Caco-2 (cell line): ENCODE measurements at regions not wholly inside any gene's neighbourhood (a gene's known extent, or its start where the extent isn't known, plus 50 kb on each side); places are given as distances from the start of the nearest gene placed in this dataset.

ENCODE experiments used
- BruUV-seq: library from RNA; stranded (reverse); fragments of 400-500 nt; replicated peaks from 2 replicates; lab custom pipeline; 2021; lab: Mats Ljungman, UMichigan
- CTCF ChIA-PET: fragments of 300-600 bp; sonication (Branson Sonifier 250); formaldehyde crosslinking; loops from one replicate; lab custom pipeline; 2022; ENCODE audit warnings: antibody characterized with exemption; lab: Charles Lee
- POLR2A ChIA-PET: fragments of 300-600 bp; sonication (Branson Sonifier 250); formaldehyde crosslinking; loops from one replicate; lab custom pipeline; 2022; ENCODE audit warnings: antibody characterized with exemption; lab: Charles Lee
- DNase-seq, 2 experiments: peaks; one replicate each; pipeline versions ENCODE4 v3.0.0 to v3.0.0-alpha.2; 2020 to 2022
- H3K27me3 ChIP-seq: replicated peaks from 2 replicates; pipeline ENCODE4 v1.6.0; 2011; ENCODE audit warnings: low read length; ENCODE audit not compliant: control insufficient read depth, insufficient read depth
- H3K36me3 ChIP-seq: 2 replicates; pipeline ENCODE4 v1.5.1; 2011; ENCODE audit warnings: low read length; ENCODE audit not compliant: control insufficient read depth, insufficient read depth
- H3K4me1 ChIP-seq: fragments of 250-450 bp; sonication (Bioruptor Pico); 2 replicates; pipeline ENCODE4 v1.5.1; 2020; ENCODE audit warnings: mild to moderate bottlenecking
- H3K4me3 ChIP-seq: 2 replicates; pipeline ENCODE4 v1.5.1; 2011; ENCODE audit warnings: low read depth, mild to moderate bottlenecking, control low read depth, low read length
- H3K9me3 ChIP-seq: fragments of 250-450 bp; sonication (Bioruptor Pico); 2 replicates; pipeline ENCODE4 v1.5.1; 2020; ENCODE audit warnings: mild to moderate bottlenecking, moderate library complexity
- H3K27ac Mint-ChIP-seq: one replicate; pipeline ENCODE4 v1.8.0; 2022; ENCODE audit warnings: mixed read lengths; ENCODE audit not compliant: unreplicated experiment
- H3K27me3 Mint-ChIP-seq: one replicate; pipeline ENCODE4 v1.8.0; 2022; ENCODE audit warnings: mixed read lengths; ENCODE audit not compliant: insufficient read depth, unreplicated experiment
- H3K36me3 Mint-ChIP-seq: one replicate; pipeline ENCODE4 v1.8.0; 2022; ENCODE audit warnings: mild to moderate bottlenecking, mixed read lengths; ENCODE audit not compliant: insufficient read depth, unreplicated experiment
- H3K4me1 Mint-ChIP-seq: one replicate; pipeline ENCODE4 v1.8.0; 2022; ENCODE audit warnings: low read depth, mixed read lengths; ENCODE audit not compliant: unreplicated experiment
- H3K4me3 Mint-ChIP-seq: one replicate; pipeline ENCODE4 v1.8.0; 2022; ENCODE audit warnings: mild to moderate bottlenecking, moderate library complexity, mixed read lengths; ENCODE audit not compliant: unreplicated experiment
- H3K9me3 Mint-ChIP-seq: one replicate; pipeline ENCODE4 v1.8.0; 2022; ENCODE audit warnings: mixed read lengths; ENCODE audit not compliant: unreplicated experiment
- intact Hi-C: fragments of 100-400 bp; cut with micrococcal nuclease; formaldehyde crosslinking; loops from one replicate; pipeline ENCODE4 v1.10.0; 2022; ENCODE audit not compliant: unreplicated experiment
- TF ChIP-seq, protein P1 (sequence below), 2 experiments: fragments of 200-600 bp in 1 of 2; IDR thresholded peaks; 1 replicate in 1 of 2; 2 replicates in 1 of 2; pipeline versions ENCODE4 v1.5.1 to v1.8.0; 2011 to 2022; ENCODE audit warnings: antibody characterized with exemption in 1 of 2, control low read depth in 1 of 2, inconsistent platforms in 1 of 2, low read depth in 1 of 2, low read length in 1 of 2, mild to moderate bottlenecking in 1 of 2, moderate library complexity in 1 of 2; ENCODE audit not compliant: insufficient read depth in 1 of 2, severe bottlenecking in 1 of 2, unreplicated experiment in 1 of 2

DNA sequence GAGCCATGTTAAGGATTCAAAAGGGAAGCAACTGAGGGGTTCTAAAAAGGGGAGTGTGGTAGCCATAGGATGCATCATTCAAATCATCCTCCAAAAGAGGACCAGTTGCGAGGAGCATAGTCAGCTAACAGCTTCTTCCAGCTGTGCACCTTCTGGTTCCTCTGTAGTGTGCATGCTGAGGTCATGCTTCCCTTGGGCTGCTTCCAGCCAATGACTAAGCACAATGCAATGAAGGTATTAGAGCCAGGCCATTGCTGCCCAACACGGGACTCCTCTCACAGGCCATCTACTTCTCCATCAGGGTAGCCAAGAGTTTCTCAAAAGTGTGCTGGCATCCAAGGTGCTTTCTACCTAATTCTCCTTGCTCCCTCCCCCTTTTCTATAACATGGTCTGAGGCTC lies 69.2 kb upstream of the ARID2 start:
- Histone ChIP-seq H3K4me3 (no peak overlapping the region), H3K27me3 (no peaks in the 10 kb centered on the region), H3K4me1 (no peaks in the 10 kb centered on the region), H3K9me3 (no peaks in the 10 kb centered on the region), H3K36me3 (no peaks in the 10 kb centered on the region)
- Mint-ChIP-seq H3K27ac (no peak overlapping the region), H3K27me3 (no peaks in the 10 kb centered on the region), H3K36me3 (no peaks in the 10 kb centered on the region), H3K9me3 (peaks cover 12% of the 10 kb centered on the region), H3K4me3 (no peak overlapping the region), H3K4me1 (peaks cover 8% of the 10 kb centered on the region)
- intact Hi-C loops = no loop called here
- ChIA-PET POLR2A (no interaction called here), CTCF (no interaction called here)
- no peak for DNase-seq
- no TSS peak for BruUV-seq
- TF ChIP-seq, protein P1, sequence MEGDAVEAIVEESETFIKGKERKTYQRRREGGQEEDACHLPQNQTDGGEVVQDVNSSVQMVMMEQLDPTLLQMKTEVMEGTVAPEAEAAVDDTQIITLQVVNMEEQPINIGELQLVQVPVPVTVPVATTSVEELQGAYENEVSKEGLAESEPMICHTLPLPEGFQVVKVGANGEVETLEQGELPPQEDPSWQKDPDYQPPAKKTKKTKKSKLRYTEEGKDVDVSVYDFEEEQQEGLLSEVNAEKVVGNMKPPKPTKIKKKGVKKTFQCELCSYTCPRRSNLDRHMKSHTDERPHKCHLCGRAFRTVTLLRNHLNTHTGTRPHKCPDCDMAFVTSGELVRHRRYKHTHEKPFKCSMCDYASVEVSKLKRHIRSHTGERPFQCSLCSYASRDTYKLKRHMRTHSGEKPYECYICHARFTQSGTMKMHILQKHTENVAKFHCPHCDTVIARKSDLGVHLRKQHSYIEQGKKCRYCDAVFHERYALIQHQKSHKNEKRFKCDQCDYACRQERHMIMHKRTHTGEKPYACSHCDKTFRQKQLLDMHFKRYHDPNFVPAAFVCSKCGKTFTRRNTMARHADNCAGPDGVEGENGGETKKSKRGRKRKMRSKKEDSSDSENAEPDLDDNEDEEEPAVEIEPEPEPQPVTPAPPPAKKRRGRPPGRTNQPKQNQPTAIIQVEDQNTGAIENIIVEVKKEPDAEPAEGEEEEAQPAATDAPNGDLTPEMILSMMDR (IDR thresholded peaks at IDR 0.05; ENCODE audit: insufficient read depth in 1 of 2, low read depth in 1 of 2, low read length in 1 of 2, severe bottlenecking in 1 of 2, unreplicated experiment in 1 of 2) = no peak

DNA sequence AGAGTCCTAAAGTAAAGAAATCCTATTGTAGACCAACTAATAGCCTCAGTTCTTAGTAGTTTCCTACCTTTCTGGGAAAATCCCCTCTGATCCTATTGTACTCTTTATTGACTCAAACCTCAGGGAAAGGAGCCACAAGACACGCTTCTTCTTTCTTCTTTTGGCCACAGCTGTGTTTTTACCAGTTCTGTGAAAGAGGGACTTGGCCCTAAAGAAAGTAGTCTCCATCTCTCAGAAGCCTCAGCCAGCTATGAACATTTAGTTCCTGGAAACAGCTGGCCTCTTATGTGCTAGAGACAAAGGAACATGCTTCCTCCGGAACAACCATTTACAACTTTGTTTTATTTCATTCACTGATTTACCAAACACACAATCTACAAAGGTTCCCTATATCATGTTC lies 66.1 kb upstream of the ARID2 start:
- Histone ChIP-seq H3K27me3 (no peaks in the 10 kb centered on the region), H3K9me3 (no peaks in the 10 kb centered on the region), H3K4me3 (no peak overlapping the region), H3K4me1 (peaks cover 3% of the 10 kb centered on the region; the same call in 1 of the 2 replicates), H3K36me3 (no peaks in the 10 kb centered on the region)
- Mint-ChIP-seq H3K9me3 (peaks cover 12% of the 10 kb centered on the region), H3K4me3 (no peak overlapping the region), H3K4me1 (peaks cover 15% of the 10 kb centered on the region), H3K36me3 (no peaks in the 10 kb centered on the region), H3K27ac (no peak overlapping the region), H3K27me3 (no peaks in the 10 kb centered on the region)
- TF ChIP-seq, protein P1 (IDR thresholded peaks at IDR 0.05; ENCODE audit: insufficient read depth in 1 of 2, low read depth in 1 of 2, low read length in 1 of 2, severe bottlenecking in 1 of 2, unreplicated experiment in 1 of 2) = no peak
- ChIA-PET POLR2A (no interaction called here), CTCF (no interaction called here)
- no TSS peak for BruUV-seq
- intact Hi-C loops = no loop called here
- no peak for DNase-seq

DNA sequence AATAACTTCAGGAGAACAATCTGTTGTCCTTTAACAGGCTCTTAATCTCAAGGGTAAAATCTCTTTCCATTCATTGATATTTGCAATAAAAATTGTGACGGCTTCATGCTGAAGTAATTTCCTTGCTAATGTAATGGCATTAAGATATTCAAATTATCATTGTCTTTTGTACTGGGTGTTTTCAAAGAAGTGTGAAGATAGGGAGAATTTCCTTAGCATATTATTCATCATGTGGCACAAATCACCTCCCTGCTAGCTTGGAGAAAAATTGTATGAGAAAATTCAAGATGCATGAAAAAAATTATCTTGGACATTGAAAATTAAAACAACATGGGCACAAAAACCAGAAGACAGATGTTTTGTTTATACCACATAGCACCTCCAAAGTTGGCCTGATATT lies 63.6 kb upstream of the ARID2 start:
- no peak overlapping the region for H3K4me3 Mint-ChIP-seq
- Histone ChIP-seq H3K4me3 (no peak overlapping the region), H3K9me3 (no peaks in the 10 kb centered on the region), H3K4me1 (peaks cover 14% of the 10 kb centered on the region), H3K36me3 (no peaks in the 10 kb centered on the region), H3K27me3 (no peaks in the 10 kb centered on the region)
- H3K9me3 Mint-ChIP-seq = no peaks in the 10 kb centered on the region
- TF ChIP-seq, protein P1 (IDR thresholded peaks at IDR 0.05; ENCODE audit: insufficient read depth in 1 of 2, low read depth in 1 of 2, low read length in 1 of 2, severe bottlenecking in 1 of 2, unreplicated experiment in 1 of 2) = no peak
- H3K4me1 Mint-ChIP-seq = peaks cover 22% of the 10 kb centered on the region
- DNase-seq = no peak
- H3K27ac Mint-ChIP-seq = no peak overlapping the region
- H3K36me3 Mint-ChIP-seq = no peaks in the 10 kb centered on the region
- POLR2A ChIA-PET = no interaction called here
- BruUV-seq = no TSS peak
- CTCF ChIA-PET = no interaction called here
- intact Hi-C loops = loop anchor here (5.0 kb wide), 1 partner anchor 69 kb away; no protein-coding TSS in a partner anchor
- H3K27me3 Mint-ChIP-seq = no peaks in the 10 kb centered on the region
